IMR-90 (cell line): ENCODE measurements at regions not wholly inside any gene's neighbourhood (a gene's known extent, or its start where the extent isn't known, plus 50 kb on each side); places are given as distances from the start of the nearest gene placed in this dataset.

Experiments
- ATAC-seq: fragments of 200-7000 bp; cut with Tn5 transposase; 2 replicates; pipeline ENCODE4 v1.9.1; 2020; ENCODE audit warnings: low read depth, mild to moderate bottlenecking, moderate library complexity
- BruUV-seq: library from RNA; stranded (reverse); fragments of 400-500 nt; replicated peaks from 2 replicates; lab custom pipeline; 2021; lab: Mats Ljungman, UMichigan
- CTCF ChIA-PET: fragments of 300-600 bp; formaldehyde crosslinking; extraction: SDS; loops from one replicate; lab custom pipeline; 2021; ENCODE audit warnings: antibody characterized with exemption; lab: Yijun Ruan, JAX
- POLR2A ChIA-PET: fragments of 300-600 bp; sonication (Branson Sonifier 250); formaldehyde crosslinking; loops from one replicate; lab custom pipeline; 2022; ENCODE audit warnings: antibody characterized with exemption; ENCODE audit not compliant: unreplicated experiment; lab: Charles Lee
- DNase-seq: peaks from one replicate; pipeline ENCODE4 v3.0.0; 2013
- H2AFZ ChIP-seq: replicated peaks from 2 replicates; pipeline ENCODE3; 2013; ENCODE audit warnings: low read length, mild to moderate bottlenecking; ENCODE audit not compliant: poor library complexity
- H2AK5ac ChIP-seq: 2 replicates; pipeline ENCODE4 v1.6.1; 2013; ENCODE audit warnings: low read depth, low read length, inconsistent platforms
- H2AK9ac ChIP-seq: replicated peaks from 2 replicates; pipeline ENCODE3; 2013; ENCODE audit warnings: mild to moderate bottlenecking, low read depth, low read length, moderate library complexity; ENCODE audit not compliant: poor library complexity
- H2BK120ac ChIP-seq: 2 replicates; pipeline ENCODE4 v1.6.1; 2013; ENCODE audit warnings: low read depth, low read length, inconsistent platforms
- H2BK15ac ChIP-seq: 3 replicates; pipeline ENCODE4 v1.6.1; 2013; ENCODE audit warnings: low read depth, low read length, inconsistent platforms
- H2BK20ac ChIP-seq: 2 replicates; pipeline ENCODE4 v1.6.1; 2013; ENCODE audit warnings: low read depth, mild to moderate bottlenecking, inconsistent platforms, low read length, moderate library complexity
- H2BK5ac ChIP-seq: 2 replicates; pipeline ENCODE4 v1.6.1; 2013; ENCODE audit warnings: mild to moderate bottlenecking, low read depth, low read length, inconsistent platforms; ENCODE audit not compliant: poor library complexity, severe bottlenecking
- H3K14ac ChIP-seq: replicated peaks from 2 replicates; pipeline ENCODE4 v1.6.1; 2013; ENCODE audit warnings: low read depth, low read length, inconsistent platforms
- H3K18ac ChIP-seq: 2 replicates; pipeline ENCODE4 v1.6.1; 2013; ENCODE audit warnings: low read depth, low read length, control low read depth
- H3K23ac ChIP-seq: 2 replicates; pipeline ENCODE4 v1.6.1; 2013; ENCODE audit warnings: low read depth, low read length, inconsistent platforms
- H3K27ac ChIP-seq: 2 replicates; pipeline ENCODE4 v1.5.1; 2013; ENCODE audit warnings: mild to moderate bottlenecking, control low read depth, low read length; ENCODE audit not compliant: insufficient read depth
- H3K27me3 ChIP-seq: 2 replicates; pipeline ENCODE4 v1.6.1; 2013; ENCODE audit warnings: low read length; ENCODE audit not compliant: control insufficient read depth, insufficient read depth
- H3K36me3 ChIP-seq: 2 replicates; pipeline ENCODE4 v1.6.1; 2013; ENCODE audit warnings: low read length, mixed read lengths; ENCODE audit not compliant: control insufficient read depth, insufficient read depth
- H3K4ac ChIP-seq: 2 replicates; pipeline ENCODE4 v1.6.1; 2013; ENCODE audit warnings: low read depth, low read length, inconsistent platforms
- H3K4me1 ChIP-seq: 2 replicates; pipeline ENCODE4 v1.6.1; 2013; ENCODE audit warnings: low read length, mixed read lengths; ENCODE audit not compliant: control insufficient read depth, insufficient read depth
- H3K4me2 ChIP-seq: 2 replicates; pipeline ENCODE4 v1.6.1; 2013; ENCODE audit warnings: low read depth, mild to moderate bottlenecking, control low read depth, low read length, moderate library complexity
- H3K4me3 ChIP-seq: 2 replicates; pipeline ENCODE4 v1.5.1; 2013; ENCODE audit warnings: low read depth, mild to moderate bottlenecking, control low read depth, low read length, moderate library complexity; ENCODE audit not compliant: insufficient read depth
- H3K56ac ChIP-seq: 2 replicates; pipeline ENCODE4 v1.6.1; 2013; ENCODE audit warnings: low read length, inconsistent platforms; ENCODE audit not compliant: insufficient read depth; ENCODE audit errors: extremely low read depth
- H3K79me1 ChIP-seq, 2 experiments: 2 replicates each; pipeline ENCODE4 v1.6.1; 2013; ENCODE audit warnings: low read length in 2 of 2, inconsistent platforms in 1 of 2, low read depth in 1 of 2
- H3K9ac ChIP-seq: 2 replicates; pipeline ENCODE4 v1.6.1; 2013; ENCODE audit warnings: low read depth, low read length, control low read depth
- H3K9me1 ChIP-seq: 2 replicates; pipeline ENCODE4 v1.6.1; 2013; ENCODE audit warnings: low read length, inconsistent platforms; ENCODE audit not compliant: insufficient read depth
- H3K9me3 ChIP-seq: 2 replicates; pipeline ENCODE4 v1.6.1; 2013; ENCODE audit warnings: low read length; ENCODE audit not compliant: control insufficient read depth, insufficient read depth
- H4K20me1 ChIP-seq: 2 replicates; pipeline ENCODE4 v1.6.1; 2013; ENCODE audit warnings: low read length, inconsistent platforms; ENCODE audit not compliant: insufficient read depth
- H4K5ac ChIP-seq: 2 replicates; pipeline ENCODE4 v1.6.1; 2013; ENCODE audit warnings: mild to moderate bottlenecking, low read depth, low read length, control low read depth
- H4K8ac ChIP-seq, 2 experiments: 2 replicates each; pipeline ENCODE4 v1.6.1; 2013; ENCODE audit warnings: low read depth in 2 of 2, low read length in 2 of 2, control low read depth in 1 of 2, inconsistent platforms in 1 of 2
- H4K91ac ChIP-seq: 2 replicates; pipeline ENCODE4 v1.6.1; 2013; ENCODE audit warnings: low read depth, low read length, inconsistent platforms; ENCODE audit not compliant: insufficient read depth
- BHLHE40 ChIP-seq: fragments of 150-350 bp; IDR thresholded peaks from 2 replicates; pipeline ENCODE4 v1.6.1; 2016; ENCODE audit warnings: mild to moderate bottlenecking, low read depth, low read length
- CEBPB ChIP-seq: IDR thresholded peaks from 2 replicates; pipeline ENCODE4 v1.6.1; 2012; ENCODE audit warnings: low read depth, low read length, improper control_type of control experiment
- CHD1 ChIP-seq: IDR thresholded peaks from 2 replicates; pipeline ENCODE4 v1.6.1; 2012; ENCODE audit warnings: low read depth, low read length, improper control_type of control experiment
- CTCF ChIP-seq: conservative IDR thresholded peaks from 2 replicates; pipeline ENCODE4 v1.5.1; 2012; ENCODE audit warnings: mild to moderate bottlenecking, low read depth, low read length, improper control_type of control experiment
- FOS ChIP-seq: fragments of 150-350 bp; IDR thresholded peaks from 2 replicates; pipeline ENCODE4 v1.6.1; 2016; ENCODE audit warnings: low read depth, low read length
- NFE2L2 ChIP-seq: fragments of 150-350 bp; IDR thresholded peaks from 2 replicates; pipeline ENCODE4 v1.6.1; 2016; ENCODE audit warnings: low read depth, mild to moderate bottlenecking, low read length
- RAD21 ChIP-seq: IDR thresholded peaks from 2 replicates; pipeline ENCODE4 v1.6.1; 2012; ENCODE audit warnings: low read length, improper control_type of control experiment
- RCOR1 ChIP-seq: IDR thresholded peaks from 2 replicates; pipeline ENCODE4 v1.6.1; 2012; ENCODE audit warnings: mild to moderate bottlenecking, low read length, improper control_type of control experiment; ENCODE audit not compliant: insufficient replicate concordance
- RFX5 ChIP-seq: IDR thresholded peaks from 2 replicates; pipeline ENCODE4 v1.8.0; 2012; ENCODE audit warnings: low read depth, mild to moderate bottlenecking, low read length, moderate library complexity
- SMC3 ChIP-seq: fragments of 150-350 bp; IDR thresholded peaks from 2 replicates; pipeline ENCODE4 v1.6.1; 2016; ENCODE audit warnings: low read depth, mild to moderate bottlenecking, antibody characterized with exemption, low read length, moderate library complexity
- USF2 ChIP-seq: fragments of 150-350 bp; IDR thresholded peaks from 2 replicates; pipeline ENCODE4 v1.6.1; 2017; ENCODE audit warnings: mild to moderate bottlenecking, antibody characterized with exemption, low read length, low read depth
- WGBS, 2 experiments: methylation state at CpG; one replicate each; pipeline versions ENCODE4 v1.1.5 to v1.1.7; 2013; ENCODE audit warnings: missing lambda C conversion rate in 2 of 2; ENCODE audit not compliant: insufficient read length in 1 of 2; ENCODE audit errors: extremely low coverage in 2 of 2; 5-methylcytosine and 5-hydroxymethylcytosine counted together
- dilution Hi-C: fragments of 300-500 bp; cut with HindIII; formaldehyde crosslinking; loops from one replicate; pipeline ENCODE4 v1.14.3; 2018; ENCODE audit warnings: low sequenced_read_pairs; ENCODE audit not compliant: unreplicated experiment
- in situ Hi-C: fragments of 300-500 bp; cut with MboI; formaldehyde crosslinking; loops from 3 replicates; pipeline ENCODE4 v1.14.3; 2019; ENCODE audit warnings: low sequenced_read_pairs, inconsistent platforms, mixed read lengths
- intact Hi-C: fragments of 100-400 bp; cut with micrococcal nuclease; formaldehyde crosslinking; loops from 2 replicates; pipeline ENCODE4 v1.10.0; 2022

- Histone ChIP-seq H4K8ac (no peak overlapping the region), H3K56ac (no peak overlapping the region), H3K27ac (no peak overlapping the region), H2BK5ac (no peak overlapping the region), H3K23ac (no peak overlapping the region), H2AK5ac (no peak overlapping the region), H2AK9ac (no peak overlapping the region), H4K20me1 (no peaks in the 10 kb centered on the region), H3K9me3 (no peaks in the 10 kb centered on the region), H3K27me3 (no peaks in the 10 kb centered on the region), H2BK120ac (no peak overlapping the region), H4K5ac (no peak overlapping the region), H2AFZ (no peak overlapping the region), H3K4me2 (no peak overlapping the region), H3K36me3 (no peaks in the 10 kb centered on the region), H3K79me1 (no peaks in the 10 kb centered on the region), H3K4me3 (no peak overlapping the region), H2BK20ac (no peak overlapping the region), H3K4ac (no peak overlapping the region), H2BK15ac (no peak overlapping the region), H4K91ac (no peak overlapping the region), H3K9me1 (no peaks in the 10 kb centered on the region), H3K9ac (no peak overlapping the region), H3K4me1 (no peaks in the 10 kb centered on the region), H3K18ac (no peak overlapping the region), H3K14ac (no peak overlapping the region)
- CTCF ChIA-PET = interaction anchor here (0.7 kb wide), 1 partner anchor 38 kb away, joined by 3 read pairs; no protein-coding TSS in a partner anchor
- DNase-seq = no peak
- intact Hi-C loops = no loop called here
- TF ChIP-seq RFX5 = no peak
- TF ChIP-seq NFE2L2 = no peak
- no peak for TF ChIP-seq CEBPB
- no peak for TF ChIP-seq FOS
- TF ChIP-seq RCOR1 = no peak
- no peak for TF ChIP-seq RAD21
- no peak for TF ChIP-seq CHD1
- no peak for TF ChIP-seq BHLHE40
- TF ChIP-seq USF2 = no peak
- no peak for TF ChIP-seq CTCF
- TF ChIP-seq SMC3 = no peak
- WGBS, 2 experiments = 6% methylated on average over 2 of the region's 2 CpGs; no CpG with 5 or more reads in 1 of the 2 experiments
- dilution Hi-C loops = no loop called here
- BruUV-seq = no TSS peak
- POLR2A ChIA-PET = no interaction called here
- in situ Hi-C loops = no loop called here
- ATAC-seq = no peak
These were observed 463.9 kb upstream of the HNRNPA3 start for GRCh38 chr2:176748662-176749061.
